NCI-H1105 treated with DMSO at 0.1 percent for 48 hours (cell line): ENCODE measurements at regions not wholly inside any gene's neighbourhood (a gene's known extent, or its start where the extent isn't known, plus 50 kb on each side); places are given as distances from the start of the nearest gene placed in this dataset.
"Not testable (repeated sequence)": the region's sequence is repeated elsewhere in the genome, so short reads cannot be mapped to it uniquely, and the experiment has no call there.

Source experiments
- DNase-seq: peaks from one replicate; lab custom pipeline; 2025; lab: John Stamatoyannopoulos, UW

GRCh38 chr2:35814597-35814996 is 541.0 kb upstream of the CRIM1 start:
- not testable (repeated sequence) for DNase-seq

GRCh38 chr2:35803126-35803525 is 552.5 kb upstream of the CRIM1 start:
- DNase-seq, result no peak

- no peak for DNase-seq
Measured at GRCh38 chr2:35794796-35795450, 560.7 kb upstream of the CRIM1 start.

- DNase-seq, result no peak
Measured at GRCh38 chr2:35790292-35790691, 565.3 kb upstream of the CRIM1 start.

GRCh38 chr2:35788543-35788942 is 567.0 kb upstream of the CRIM1 start:
- DNase-seq, result no peak

GRCh38 chr2:35787302-35788031 is 568.1 kb upstream of the CRIM1 start:
- DNase-seq, result no peak

- DNase-seq, result no peak
Measured at GRCh38 chr2:35785564-35785963, 570.0 kb upstream of the CRIM1 start.

GRCh38 chr2:35784777-35785176 is 570.8 kb upstream of the CRIM1 start:
- no peak for DNase-seq

- DNase-seq, result no peak
Measured at GRCh38 chr2:35783723-35784122, 571.9 kb upstream of the CRIM1 start.

- DNase-seq, result no peak
Measured at GRCh38 chr2:35741556-35741955, 614.0 kb upstream of the CRIM1 start.

GRCh38 chr2:35731674-35732073 is 623.9 kb upstream of the CRIM1 start:
- DNase-seq, result no peak

- DNase-seq, result no peak
Measured at GRCh38 chr2:35714883-35715282, 640.7 kb upstream of the CRIM1 start.

GRCh38 chr2:35708411-35708923 is 647.1 kb upstream of the CRIM1 start:
- no peak for DNase-seq

GRCh38 chr2:35688309-35688708 is 667.3 kb upstream of the CRIM1 start:
- DNase-seq, result no peak

- DNase-seq, result no peak
Measured at GRCh38 chr2:35651688-35652323, 703.8 kb upstream of the CRIM1 start.

GRCh38 chr2:35614640-35615039 is 740.9 kb upstream of the CRIM1 start:
- no peak for DNase-seq

- DNase-seq, result no peak
Measured at GRCh38 chr2:35606394-35606793, 749.2 kb upstream of the CRIM1 start.

GRCh38 chr2:35598310-35598709 is 757.3 kb upstream of the CRIM1 start:
- DNase-seq, result no peak

- no peak for DNase-seq
Measured at GRCh38 chr2:35591886-35592285, 763.7 kb upstream of the CRIM1 start.

GRCh38 chr2:35585972-35586371 is 769.6 kb upstream of the CRIM1 start:
- no peak for DNase-seq

- no peak for DNase-seq
Measured at GRCh38 chr2:35582637-35583036, 772.9 kb upstream of the CRIM1 start.

- no peak for DNase-seq
Measured at GRCh38 chr2:35580956-35581355, 774.6 kb upstream of the CRIM1 start.

GRCh38 chr2:35568574-35568973 is 787.0 kb upstream of the CRIM1 start:
- DNase-seq, result not testable (repeated sequence)
